ENCODE measurements at regions not wholly inside any gene's neighbourhood (a gene's known extent, or its start where the extent isn't known, plus 50 kb on each side); places are given as distances from the start of the nearest gene placed in this dataset.
A peak's percentile ranks its signal among the peaks of the same experiment; 100 is the strongest.
"Not testable (repeated sequence)": the region's sequence is repeated elsewhere in the genome, so short reads cannot be mapped to it uniquely, and the experiment has no call there.

- not testable (repeated sequence) for DNase-seq
Observed at GRCh38 chr2:167739921-167740320, 507.5 kb downstream of the STK39 start.

- no peak for DNase-seq
Observed at GRCh38 chr2:167733747-167734146, 513.6 kb downstream of the STK39 start.

- no peak for DNase-seq
Observed at GRCh38 chr2:167732326-167732725, 515.1 kb downstream of the STK39 start.

DNA sequence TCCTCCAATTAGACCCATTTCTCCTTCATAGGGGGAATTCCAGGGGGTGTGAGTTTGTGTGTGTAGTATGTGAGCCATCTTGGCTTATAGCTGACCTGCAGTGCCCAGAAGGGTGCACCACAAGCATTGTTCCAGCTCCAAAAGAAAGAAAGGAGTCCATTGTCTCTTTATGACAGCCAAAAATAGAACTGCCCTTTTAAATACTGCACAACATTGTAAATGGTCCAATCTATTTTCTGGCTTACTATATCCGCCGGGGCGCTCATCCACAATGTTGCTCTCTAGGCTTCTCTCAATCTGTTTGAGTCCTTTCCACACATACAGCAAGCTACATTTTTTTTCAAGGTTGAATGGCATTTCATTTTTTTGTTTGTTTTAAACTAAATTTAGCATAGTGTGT is 517.5 kb downstream of the STK39 start:
- no peak for DNase-seq

- DNase-seq: no peak
Observed at GRCh38 chr2:167726788-167727187, 520.6 kb downstream of the STK39 start.

- DNase-seq: no peak
Observed at GRCh38 chr2:167721593-167721992, 525.8 kb downstream of the STK39 start.

GRCh38 chr2:167719410-167719809 is 528.0 kb downstream of the STK39 start:
- DNase-seq: no peak

GRCh38 chr2:167718560-167718959 is 528.8 kb downstream of the STK39 start:
- DNase-seq: no peak

DNA sequence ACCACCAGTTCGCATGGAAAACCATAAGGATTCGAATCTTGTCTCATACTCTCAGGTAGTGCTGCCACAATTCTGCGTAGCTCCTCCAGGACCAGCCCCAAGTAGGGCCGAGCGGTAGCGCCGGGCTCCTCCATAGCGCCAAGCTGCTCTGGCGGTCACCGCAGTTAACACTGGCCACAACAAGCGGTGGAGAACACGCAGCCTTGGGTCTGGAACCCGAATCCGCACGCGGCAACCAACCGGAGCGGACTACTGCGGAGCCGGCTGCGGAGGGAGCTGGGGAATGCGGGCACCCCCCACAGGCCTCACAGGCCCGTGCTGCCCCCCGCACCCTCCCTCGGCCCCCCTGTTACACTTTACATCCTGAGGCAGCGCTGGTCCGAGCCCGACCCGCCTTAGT is 531.5 kb downstream of the STK39 start:
- no peak for DNase-seq

DNA sequence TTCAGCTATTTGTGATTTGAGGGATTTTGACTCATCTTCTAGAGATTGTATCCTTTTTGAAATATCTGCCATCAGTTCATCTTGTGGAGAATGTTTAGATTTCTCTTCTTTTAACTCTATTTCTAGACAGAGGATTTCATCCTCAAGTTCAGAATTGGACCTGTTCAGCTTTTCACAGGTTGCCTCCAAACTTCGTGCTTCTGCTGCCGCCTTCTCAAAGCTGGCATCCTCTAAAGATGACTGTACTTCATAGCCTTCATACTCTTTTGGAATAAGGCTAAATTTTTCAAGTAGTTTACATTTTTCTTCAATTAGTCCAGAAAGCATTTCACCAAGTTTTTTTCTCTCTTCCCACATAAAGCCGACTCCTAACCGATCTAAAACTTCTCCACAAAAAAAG is 531.9 kb downstream of the STK39 start:
- not testable (repeated sequence) for DNase-seq

GRCh38 chr2:167712275-167712674 is 535.1 kb downstream of the STK39 start:
- no peak for DNase-seq

GRCh38 chr2:167708998-167709397 is 538.4 kb downstream of the STK39 start:
- no peak for DNase-seq

- DNase-seq: no peak
Observed at GRCh38 chr2:167706800-167707199, 540.6 kb downstream of the STK39 start.

- peak; percentile 59 for DNase-seq
Observed at GRCh38 chr2:167703441-167703840, 544.0 kb downstream of the STK39 start.

- DNase-seq: no peak
Observed at GRCh38 chr2:167702227-167702626, 545.2 kb downstream of the STK39 start.

- DNase-seq: no peak
Observed at GRCh38 chr2:167701651-167702050, 545.7 kb downstream of the STK39 start.

DNA sequence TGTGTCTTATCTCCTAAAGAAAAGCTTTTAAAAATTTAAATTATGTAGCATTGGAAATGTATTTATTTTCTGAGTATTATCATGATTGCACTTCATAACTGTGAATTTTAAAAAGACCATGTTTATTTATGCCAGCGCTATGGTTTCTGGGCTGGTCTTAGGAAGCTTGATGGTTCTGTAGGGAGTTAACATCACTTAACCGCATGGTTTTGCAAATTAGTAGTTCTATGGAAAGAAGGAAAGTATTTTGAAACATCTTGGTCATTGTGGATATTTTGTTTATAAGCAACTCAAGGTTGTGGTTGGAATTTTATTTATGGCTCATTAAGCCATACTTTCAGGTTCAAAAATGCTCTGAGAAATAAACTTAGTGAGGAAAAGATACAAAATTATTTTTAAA is 549.4 kb downstream of the STK39 start:
- no peak for DNase-seq

DNA sequence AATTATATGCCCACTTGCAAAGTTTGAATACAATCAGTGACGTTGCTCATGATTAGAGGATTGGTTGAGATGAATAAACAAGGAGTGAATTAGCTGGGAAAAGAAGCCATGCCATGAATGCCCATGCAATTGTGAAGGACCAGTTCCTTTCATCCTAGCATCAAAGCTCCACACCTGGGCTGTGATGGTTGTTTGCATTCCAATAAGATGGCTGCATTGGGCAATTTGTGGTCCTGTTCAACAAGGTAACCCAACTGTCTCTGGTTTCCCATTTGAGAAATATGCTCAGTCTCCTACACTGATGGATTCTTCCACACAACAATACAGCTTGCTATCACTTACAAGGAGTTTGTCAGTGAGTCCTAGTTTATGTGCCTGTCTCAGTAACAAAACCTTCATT is 550.2 kb downstream of the STK39 start:
- no peak for DNase-seq

GRCh38 chr2:167692936-167693335 is 554.5 kb downstream of the STK39 start:
- no peak for DNase-seq

DNA sequence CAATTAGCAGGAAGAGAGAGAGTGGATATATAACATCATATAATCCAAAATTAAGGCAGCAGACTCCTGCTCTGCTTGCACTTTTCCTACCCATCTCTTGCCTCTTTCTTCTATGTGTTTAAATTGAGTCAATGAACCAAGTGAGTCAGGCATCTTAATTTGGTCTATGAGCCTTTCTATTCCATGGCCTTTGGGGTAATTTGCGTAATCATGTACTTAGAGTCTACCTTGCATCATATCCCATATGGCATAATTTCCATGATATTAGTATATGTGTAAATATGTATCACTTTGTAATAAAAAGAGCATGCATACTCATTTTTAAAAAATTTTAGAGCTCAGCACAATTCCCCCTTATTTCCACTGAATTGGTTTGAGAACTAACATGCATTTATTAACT is 555.2 kb downstream of the STK39 start:
- DNase-seq: no peak

GRCh38 chr2:167689444-167689843 is 558.0 kb downstream of the STK39 start:
- DNase-seq: peak; percentile 42

DNA sequence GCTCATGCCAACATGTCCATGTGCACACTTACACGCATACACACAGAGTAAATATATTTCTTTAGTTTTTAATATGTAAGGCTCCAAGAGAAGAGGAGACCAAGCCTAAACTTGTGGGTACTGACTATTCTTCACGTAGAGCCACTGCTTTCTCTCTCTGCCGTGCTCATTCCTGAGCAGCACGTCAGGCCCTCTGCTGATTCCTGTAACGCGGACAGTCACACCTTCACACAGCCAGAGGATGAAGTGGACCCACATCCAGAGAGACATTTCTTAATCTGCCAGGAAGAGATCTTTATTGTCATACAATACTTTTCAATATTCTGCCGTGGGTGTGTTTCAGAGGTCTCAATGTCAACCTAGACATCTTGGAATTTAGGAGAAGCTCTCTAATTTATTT is 560.7 kb downstream of the STK39 start:
- DNase-seq: no peak

GRCh38 chr2:167681234-167682015 is 566.0 kb downstream of the STK39 start:
- DNase-seq: no peak

DNA sequence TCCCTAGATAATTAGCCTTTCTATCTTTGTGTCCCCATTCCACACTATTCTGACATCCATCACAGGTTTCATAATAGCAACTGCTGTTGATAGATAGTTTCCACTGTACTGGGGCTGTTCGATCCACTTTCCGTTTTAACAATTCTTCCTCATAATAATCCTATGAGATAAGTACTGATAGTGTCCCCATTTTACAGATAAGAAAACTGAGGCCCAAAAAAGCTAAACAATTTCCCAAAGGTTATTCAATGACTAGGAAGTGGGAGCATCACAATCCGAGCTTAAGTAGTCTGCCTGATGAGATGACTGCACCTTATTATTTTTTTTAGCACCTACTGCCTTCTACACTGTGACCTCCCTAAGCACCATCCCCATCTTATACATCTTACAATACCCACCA is 569.2 kb downstream of the STK39 start:
- DNase-seq: no peak

GRCh38 chr2:167675906-167676305 is 571.5 kb downstream of the STK39 start:
- DNase-seq: no peak

Measured in OCI-M1 (cell line).